HEK293 (cell line): ENCODE measurements at regions not wholly inside any gene's neighbourhood (a gene's known extent, or its start where the extent isn't known, plus 50 kb on each side); places are given as distances from the start of the nearest gene placed in this dataset.
A peak's percentile ranks its signal among the peaks of the same experiment; 100 is the strongest.

Experiments
- FEZF1 ChIP-seq: fragments of 450-650 bp; formaldehyde crosslinking; IDR thresholded peaks from 2 replicates; pipeline ENCODE4 v1.5.1; 2016; ENCODE audit warnings: missing biosample characterization, missing genetic modification characterization
- GLI2 ChIP-seq: fragments of 450-650 bp; formaldehyde crosslinking; IDR thresholded peaks from 2 replicates; pipeline ENCODE4; 2017; ENCODE audit warnings: missing biosample characterization, missing genetic modification characterization, low read depth, borderline replicate concordance
- IKZF3 ChIP-seq: fragments of 450-650 bp; IDR thresholded peaks from 2 replicates; pipeline ENCODE4 v1.5.0; 2018; ENCODE audit warnings: missing biosample characterization, mild to moderate bottlenecking, missing genetic modification characterization, moderate library complexity
- PRDM2 ChIP-seq: fragments of 450-650 bp; formaldehyde crosslinking; IDR thresholded peaks from 2 replicates; pipeline ENCODE4 v1.5.1; 2016; ENCODE audit warnings: missing biosample characterization, missing genetic modification characterization, borderline replicate concordance
- ZBTB6 ChIP-seq: fragments of 450-650 bp; formaldehyde crosslinking; IDR thresholded peaks from 2 replicates; pipeline ENCODE4 v1.5.1; 2017; ENCODE audit warnings: missing biosample characterization, missing genetic modification characterization
- ZFP69B ChIP-seq: fragments of 450-650 bp; formaldehyde crosslinking; IDR thresholded peaks from 2 replicates; pipeline ENCODE4 v1.5.1; 2016; ENCODE audit warnings: missing biosample characterization, missing genetic modification characterization
- ZNF140 ChIP-seq: fragments of 450-650 bp; formaldehyde crosslinking; IDR thresholded peaks from 2 replicates; pipeline ENCODE4 v1.5.1; 2016; ENCODE audit warnings: missing biosample characterization, missing genetic modification characterization
- ZNF354C ChIP-seq: fragments of 450-650 bp; formaldehyde crosslinking; IDR thresholded peaks from 2 replicates; pipeline ENCODE4 v1.5.1; 2016; ENCODE audit warnings: missing biosample characterization, missing genetic modification characterization, low read depth, borderline replicate concordance
- ZNF510 ChIP-seq: fragments of 450-650 bp; formaldehyde crosslinking; IDR thresholded peaks from 2 replicates; pipeline ENCODE4 v1.5.1; 2018; ENCODE audit warnings: mild to moderate bottlenecking, missing genetic modification characterization, missing biosample characterization; ENCODE audit not compliant: insufficient replicate concordance
- ZNF513 ChIP-seq: fragments of 450-650 bp; IDR thresholded peaks from 2 replicates; pipeline ENCODE4 v1.5.1; 2018; ENCODE audit warnings: missing biosample characterization, missing genetic modification characterization
- ZNF548 ChIP-seq: fragments of 450-650 bp; formaldehyde crosslinking; IDR thresholded peaks from 2 replicates; pipeline ENCODE4 v1.5.1; 2016; ENCODE audit warnings: missing biosample characterization, missing genetic modification characterization
- ZNF558 ChIP-seq: fragments of 450-650 bp; formaldehyde crosslinking; IDR thresholded peaks from 2 replicates; pipeline ENCODE4 v1.5.1; 2016; ENCODE audit warnings: missing biosample characterization, missing genetic modification characterization
- ZNF600 ChIP-seq: fragments of 450-650 bp; formaldehyde crosslinking; IDR thresholded peaks from 2 replicates; pipeline ENCODE4 v1.5.1; 2016; ENCODE audit warnings: missing biosample characterization, missing genetic modification characterization
- ZSCAN23 ChIP-seq: fragments of 450-650 bp; formaldehyde crosslinking; IDR thresholded peaks from 2 replicates; pipeline ENCODE4 v1.5.1; 2016; ENCODE audit warnings: missing biosample characterization, missing genetic modification characterization
- TF ChIP-seq, protein P1 (sequence below): fragments of 450-650 bp; formaldehyde crosslinking; IDR thresholded peaks from 2 replicates; pipeline ENCODE4 v1.5.1; 2016; ENCODE audit warnings: missing biosample characterization, missing genetic modification characterization
- TF ChIP-seq, protein P2 (sequence below): fragments of 450-650 bp; formaldehyde crosslinking; conservative IDR thresholded peaks from 2 replicates; pipeline ENCODE4 v1.5.1; 2016; ENCODE audit warnings: low read depth, missing biosample characterization, missing genetic modification characterization
- TF ChIP-seq, protein P3 (sequence below): fragments of 450-650 bp; formaldehyde crosslinking; IDR thresholded peaks from 2 replicates; pipeline ENCODE4 v1.5.1; 2017; ENCODE audit warnings: missing biosample characterization, missing genetic modification characterization
- TF ChIP-seq, protein P4 (sequence below): fragments of 450-650 bp; formaldehyde crosslinking; IDR thresholded peaks from 2 replicates; pipeline ENCODE4 v1.5.1; 2017; ENCODE audit warnings: missing biosample characterization, missing genetic modification characterization

DNA sequence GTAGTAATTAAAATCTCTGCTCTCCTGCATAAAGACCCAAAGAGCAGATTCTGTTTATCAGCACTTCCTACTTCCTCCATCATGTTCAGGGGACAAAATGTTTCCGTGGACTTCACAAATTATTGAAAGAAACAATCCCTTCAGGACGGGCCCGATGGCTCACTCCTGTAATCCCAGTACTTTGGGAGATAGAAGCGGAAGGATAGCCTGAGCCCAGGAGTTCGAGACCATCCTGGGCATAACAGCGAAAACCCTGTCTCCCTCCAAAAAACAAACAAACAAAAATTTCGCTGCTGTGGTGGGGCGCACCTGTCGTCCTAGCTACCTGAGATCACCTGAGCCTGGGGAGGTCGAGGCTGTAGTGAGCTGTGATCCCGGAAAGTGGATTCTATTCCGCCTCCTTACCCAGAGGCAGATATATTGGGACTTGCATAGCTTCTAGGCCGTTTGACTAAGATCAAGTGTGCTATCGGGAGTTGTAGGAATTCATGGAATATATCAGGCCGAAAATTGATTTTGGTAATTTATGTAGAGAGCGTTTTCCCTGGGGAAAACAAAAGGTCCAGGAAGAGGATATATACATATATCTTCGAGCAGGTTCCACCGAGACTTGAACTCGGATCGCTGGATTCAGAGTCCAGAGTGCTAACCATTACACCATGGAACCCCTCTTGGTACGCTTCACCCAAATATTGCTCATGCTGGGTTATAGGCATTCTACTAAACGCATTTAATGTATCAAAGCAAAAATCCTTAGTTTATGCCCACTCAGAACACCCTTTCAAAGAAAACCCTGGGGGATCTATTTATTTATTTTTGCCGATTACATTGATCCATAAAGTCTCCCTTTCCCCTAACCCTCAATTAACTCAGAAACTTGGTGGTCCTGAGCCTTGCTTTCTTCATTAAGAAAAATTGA, 74.5 kb upstream of the ZNF184 start (continued):
- TF ChIP-seq, protein P1, sequence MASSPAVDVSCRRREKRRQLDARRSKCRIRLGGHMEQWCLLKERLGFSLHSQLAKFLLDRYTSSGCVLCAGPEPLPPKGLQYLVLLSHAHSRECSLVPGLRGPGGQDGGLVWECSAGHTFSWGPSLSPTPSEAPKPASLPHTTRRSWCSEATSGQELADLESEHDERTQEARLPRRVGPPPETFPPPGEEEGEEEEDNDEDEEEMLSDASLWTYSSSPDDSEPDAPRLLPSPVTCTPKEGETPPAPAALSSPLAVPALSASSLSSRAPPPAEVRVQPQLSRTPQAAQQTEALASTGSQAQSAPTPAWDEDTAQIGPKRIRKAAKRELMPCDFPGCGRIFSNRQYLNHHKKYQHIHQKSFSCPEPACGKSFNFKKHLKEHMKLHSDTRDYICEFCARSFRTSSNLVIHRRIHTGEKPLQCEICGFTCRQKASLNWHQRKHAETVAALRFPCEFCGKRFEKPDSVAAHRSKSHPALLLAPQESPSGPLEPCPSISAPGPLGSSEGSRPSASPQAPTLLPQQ, result peak; percentile 53; the same call in 1 of the 2 replicates
- TF ChIP-seq, protein P2, sequence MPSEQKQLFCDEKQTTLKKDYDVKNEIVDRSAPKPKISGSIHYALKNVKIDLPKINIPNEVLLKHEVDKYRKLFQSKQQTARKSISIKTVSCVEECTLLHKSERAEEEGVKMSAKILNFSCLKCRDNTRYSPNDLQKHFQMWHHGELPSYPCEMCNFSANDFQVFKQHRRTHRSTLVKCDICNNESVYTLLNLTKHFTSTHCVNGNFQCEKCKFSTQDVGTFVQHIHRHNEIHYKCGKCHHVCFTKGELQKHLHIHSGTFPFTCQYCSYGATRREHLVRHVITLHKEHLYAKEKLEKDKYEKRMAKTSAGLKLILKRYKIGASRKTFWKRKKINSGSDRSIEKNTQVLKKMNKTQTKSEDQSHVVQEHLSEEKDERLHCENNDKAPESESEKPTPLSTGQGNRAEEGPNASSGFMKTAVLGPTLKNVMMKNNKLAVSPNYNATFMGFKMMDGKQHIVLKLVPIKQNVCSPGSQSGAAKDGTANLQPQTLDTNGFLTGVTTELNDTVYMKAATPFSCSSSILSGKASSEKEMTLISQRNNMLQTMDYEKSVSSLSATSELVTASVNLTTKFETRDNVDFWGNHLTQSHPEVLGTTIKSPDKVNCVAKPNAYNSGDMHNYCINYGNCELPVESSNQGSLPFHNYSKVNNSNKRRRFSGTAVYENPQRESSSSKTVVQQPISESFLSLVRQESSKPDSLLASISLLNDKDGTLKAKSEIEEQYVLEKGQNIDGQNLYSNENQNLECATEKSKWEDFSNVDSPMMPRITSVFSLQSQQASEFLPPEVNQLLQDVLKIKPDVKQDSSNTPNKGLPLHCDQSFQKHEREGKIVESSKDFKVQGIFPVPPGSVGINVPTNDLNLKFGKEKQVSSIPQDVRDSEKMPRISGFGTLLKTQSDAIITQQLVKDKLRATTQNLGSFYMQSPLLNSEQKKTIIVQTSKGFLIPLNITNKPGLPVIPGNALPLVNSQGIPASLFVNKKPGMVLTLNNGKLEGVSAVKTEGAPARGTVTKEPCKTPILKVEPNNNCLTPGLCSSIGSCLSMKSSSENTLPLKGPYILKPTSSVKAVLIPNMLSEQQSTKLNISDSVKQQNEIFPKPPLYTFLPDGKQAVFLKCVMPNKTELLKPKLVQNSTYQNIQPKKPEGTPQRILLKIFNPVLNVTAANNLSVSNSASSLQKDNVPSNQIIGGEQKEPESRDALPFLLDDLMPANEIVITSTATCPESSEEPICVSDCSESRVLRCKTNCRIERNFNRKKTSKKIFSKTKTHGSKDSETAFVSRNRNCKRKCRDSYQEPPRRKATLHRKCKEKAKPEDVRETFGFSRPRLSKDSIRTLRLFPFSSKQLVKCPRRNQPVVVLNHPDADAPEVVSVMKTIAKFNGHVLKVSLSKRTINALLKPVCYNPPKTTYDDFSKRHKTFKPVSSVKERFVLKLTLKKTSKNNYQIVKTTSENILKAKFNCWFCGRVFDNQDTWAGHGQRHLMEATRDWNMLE (tag by site-specific recombination), result no peak
- TF ChIP-seq ZNF548 (tag by site-specific recombination), result no peak
- TF ChIP-seq, protein P3, sequence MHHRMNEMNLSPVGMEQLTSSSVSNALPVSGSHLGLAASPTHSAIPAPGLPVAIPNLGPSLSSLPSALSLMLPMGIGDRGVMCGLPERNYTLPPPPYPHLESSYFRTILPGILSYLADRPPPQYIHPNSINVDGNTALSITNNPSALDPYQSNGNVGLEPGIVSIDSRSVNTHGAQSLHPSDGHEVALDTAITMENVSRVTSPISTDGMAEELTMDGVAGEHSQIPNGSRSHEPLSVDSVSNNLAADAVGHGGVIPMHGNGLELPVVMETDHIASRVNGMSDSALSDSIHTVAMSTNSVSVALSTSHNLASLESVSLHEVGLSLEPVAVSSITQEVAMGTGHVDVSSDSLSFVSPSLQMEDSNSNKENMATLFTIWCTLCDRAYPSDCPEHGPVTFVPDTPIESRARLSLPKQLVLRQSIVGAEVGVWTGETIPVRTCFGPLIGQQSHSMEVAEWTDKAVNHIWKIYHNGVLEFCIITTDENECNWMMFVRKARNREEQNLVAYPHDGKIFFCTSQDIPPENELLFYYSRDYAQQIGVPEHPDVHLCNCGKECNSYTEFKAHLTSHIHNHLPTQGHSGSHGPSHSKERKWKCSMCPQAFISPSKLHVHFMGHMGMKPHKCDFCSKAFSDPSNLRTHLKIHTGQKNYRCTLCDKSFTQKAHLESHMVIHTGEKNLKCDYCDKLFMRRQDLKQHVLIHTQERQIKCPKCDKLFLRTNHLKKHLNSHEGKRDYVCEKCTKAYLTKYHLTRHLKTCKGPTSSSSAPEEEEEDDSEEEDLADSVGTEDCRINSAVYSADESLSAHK (tag by site-specific recombination), result no peak
- no peak for TF ChIP-seq GLI2
- peak; percentile 64; the same call in 1 of the 2 replicates for TF ChIP-seq ZNF600 (tag by site-specific recombination)
- peak; percentile 93 for TF ChIP-seq IKZF3 (tag by site-specific recombination)
- no peak for TF ChIP-seq FEZF1 (tag by site-specific recombination)
- TF ChIP-seq ZNF558 (tag by site-specific recombination), result 0 out of 2 replicates have a peak, but pooled peaks have one; percentile 56
- TF ChIP-seq ZNF354C (tag by site-specific recombination), result no peak
- TF ChIP-seq PRDM2 (tag by site-specific recombination), result no peak
- TF ChIP-seq ZNF513 (tag by site-specific recombination), result 0 out of 2 replicates have a peak, but pooled peaks have one; percentile 46
- peak; percentile 43 for TF ChIP-seq ZNF510 (tag by site-specific recombination)
- TF ChIP-seq ZBTB6, result peak; percentile 68; the same call in 1 of the 2 replicates
- no peak for TF ChIP-seq ZFP69B
- TF ChIP-seq ZNF140, result no peak
- TF ChIP-seq, protein P4, sequence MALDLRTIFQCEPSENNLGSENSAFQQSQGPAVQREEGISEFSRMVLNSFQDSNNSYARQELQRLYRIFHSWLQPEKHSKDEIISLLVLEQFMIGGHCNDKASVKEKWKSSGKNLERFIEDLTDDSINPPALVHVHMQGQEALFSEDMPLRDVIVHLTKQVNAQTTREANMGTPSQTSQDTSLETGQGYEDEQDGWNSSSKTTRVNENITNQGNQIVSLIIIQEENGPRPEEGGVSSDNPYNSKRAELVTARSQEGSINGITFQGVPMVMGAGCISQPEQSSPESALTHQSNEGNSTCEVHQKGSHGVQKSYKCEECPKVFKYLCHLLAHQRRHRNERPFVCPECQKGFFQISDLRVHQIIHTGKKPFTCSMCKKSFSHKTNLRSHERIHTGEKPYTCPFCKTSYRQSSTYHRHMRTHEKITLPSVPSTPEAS (tag by site-specific recombination), result peak; percentile 8; the same call in 1 of the 2 replicates
- no peak for TF ChIP-seq ZSCAN23
